Calu3 (cell line): ENCODE measurements at regions not wholly inside any gene's neighbourhood (a gene's known extent, or its start where the extent isn't known, plus 50 kb on each side); places are given as distances from the start of the nearest gene placed in this dataset.
"Not testable (repeated sequence)": the region's sequence is repeated elsewhere in the genome, so short reads cannot be mapped to it uniquely, and the experiment has no call there.

Experiments
- BruUV-seq: library from RNA; stranded (reverse); fragments of 400-500 nt; replicated peaks from 2 replicates; lab custom pipeline; 2021; lab: Mats Ljungman, UMichigan
- CTCF ChIA-PET: fragments of 300-600 bp; sonication (Branson Sonifier 250); formaldehyde crosslinking; loops from one replicate; lab custom pipeline; 2022; ENCODE audit warnings: antibody characterized with exemption; lab: Charles Lee
- DNase-seq: peaks from one replicate; pipeline ENCODE4 v3.0.0; 2022
- H3K27ac Mint-ChIP-seq: one replicate; pipeline ENCODE4 v1.8.0; 2022; ENCODE audit warnings: mixed read lengths; ENCODE audit not compliant: unreplicated experiment
- H3K27me3 Mint-ChIP-seq: one replicate; pipeline ENCODE4 v1.8.0; 2022; ENCODE audit warnings: mixed read lengths; ENCODE audit not compliant: unreplicated experiment
- H3K36me3 Mint-ChIP-seq: one replicate; pipeline ENCODE4 v1.8.0; 2022; ENCODE audit warnings: mild to moderate bottlenecking, moderate library complexity, mixed read lengths; ENCODE audit not compliant: insufficient read depth, unreplicated experiment
- H3K4me1 Mint-ChIP-seq: one replicate; pipeline ENCODE4 v1.8.0; 2022; ENCODE audit warnings: mild to moderate bottlenecking, low read depth, mixed read lengths; ENCODE audit not compliant: unreplicated experiment
- H3K4me3 Mint-ChIP-seq: one replicate; pipeline ENCODE4 v1.8.0; 2022; ENCODE audit warnings: mild to moderate bottlenecking, low read depth, moderate library complexity, mixed read lengths; ENCODE audit not compliant: unreplicated experiment
- H3K9me3 Mint-ChIP-seq: one replicate; pipeline ENCODE4 v1.8.0; 2022; ENCODE audit warnings: low read depth, mixed read lengths; ENCODE audit not compliant: unreplicated experiment
- CTCF ChIP-seq: fragments of 200-600 bp; IDR thresholded peaks from one replicate; pipeline ENCODE4 v1.8.0; 2022; ENCODE audit warnings: antibody characterized with exemption; ENCODE audit not compliant: unreplicated experiment
- intact Hi-C: fragments of 100-400 bp; cut with micrococcal nuclease; formaldehyde crosslinking; loops from one replicate; pipeline ENCODE4 v1.10.0; 2022; ENCODE audit not compliant: unreplicated experiment

DNA sequence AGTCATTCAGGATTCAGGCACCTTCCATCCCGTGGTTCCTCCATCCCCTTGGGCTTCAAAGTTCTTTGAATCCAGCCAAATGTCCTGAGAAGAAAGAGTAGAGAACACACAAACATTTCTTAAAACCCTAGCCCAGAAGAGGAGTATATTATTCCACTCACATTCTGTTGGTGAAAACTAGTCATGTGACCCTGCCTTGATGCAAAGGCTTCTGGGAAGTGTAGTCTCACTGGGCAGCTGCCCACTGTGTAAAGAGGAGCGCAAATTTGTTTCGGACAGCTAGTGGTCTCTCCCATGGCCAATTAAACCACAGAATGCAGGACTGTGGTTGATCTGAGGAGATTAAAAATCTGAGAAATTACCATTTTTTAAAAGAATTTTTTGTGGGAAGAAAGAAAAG is 304.4 kb downstream of the SUCLA2 start:
- peaks cover 2% of the 10 kb centered on the region for H3K9me3 Mint-ChIP-seq
- BruUV-seq: no TSS peak
- intact Hi-C loops: no loop called here
- no peak overlapping the region for H3K27ac Mint-ChIP-seq
- no peaks in the 10 kb centered on the region for H3K27me3 Mint-ChIP-seq
- no peak overlapping the region for H3K4me3 Mint-ChIP-seq
- no peaks in the 10 kb centered on the region for H3K36me3 Mint-ChIP-seq
- no peak for DNase-seq
- CTCF ChIA-PET: no interaction called here
- H3K4me1 Mint-ChIP-seq: no peaks in the 10 kb centered on the region
- no peak for TF ChIP-seq CTCF

- peaks cover 4% of the 10 kb centered on the region for H3K9me3 Mint-ChIP-seq
- no peak overlapping the region for H3K4me3 Mint-ChIP-seq
- H3K36me3 Mint-ChIP-seq: no peaks in the 10 kb centered on the region
- H3K27me3 Mint-ChIP-seq: no peaks in the 10 kb centered on the region
- no peak overlapping the region for H3K27ac Mint-ChIP-seq
- BruUV-seq: no TSS peak
- CTCF ChIA-PET: no interaction called here
- H3K4me1 Mint-ChIP-seq: no peaks in the 10 kb centered on the region
- intact Hi-C loops: no loop called here
- DNase-seq: no peak
- TF ChIP-seq CTCF: no peak
Observed at GRCh38 chr13:47687577-47687976, 313.5 kb downstream of the SUCLA2 start.

GRCh38 chr13:47685156-47685555 is 315.9 kb downstream of the SUCLA2 start:
- DNase-seq, H3K4me1 Mint-ChIP-seq, intact Hi-C loops, H3K36me3 Mint-ChIP-seq, CTCF ChIA-PET, H3K9me3 Mint-ChIP-seq, H3K27ac Mint-ChIP-seq, H3K27me3 Mint-ChIP-seq, H3K4me3 Mint-ChIP-seq, BruUV-seq: not testable (repeated sequence)

DNA sequence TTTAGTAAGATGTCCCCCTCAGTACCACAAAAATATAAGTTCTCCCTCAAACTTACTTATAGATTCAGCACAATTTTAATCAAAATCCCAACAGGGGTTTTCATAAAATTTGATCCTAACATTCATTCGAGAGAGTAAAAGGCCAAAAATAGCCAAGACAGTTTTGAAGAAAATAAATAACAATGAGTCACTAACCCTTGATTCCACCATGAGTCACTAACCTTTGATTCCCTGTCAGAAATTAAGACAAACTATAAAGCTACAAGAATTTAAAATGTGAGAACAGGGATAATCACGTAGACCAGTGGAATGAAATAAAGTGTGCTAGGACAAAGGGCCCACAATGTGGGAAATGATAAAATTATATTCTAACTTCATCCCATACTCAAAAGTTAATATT is 320.3 kb downstream of the SUCLA2 start:
- Mint-ChIP-seq H3K27ac (no peak overlapping the region), H3K4me1 (peaks cover 22% of the 10 kb centered on the region), H3K36me3 (no peaks in the 10 kb centered on the region), H3K27me3 (no peaks in the 10 kb centered on the region), H3K9me3 (no peaks in the 10 kb centered on the region), H3K4me3 (no peak overlapping the region)
- TF ChIP-seq CTCF: no peak
- DNase-seq: no peak
- CTCF ChIA-PET: interaction anchor here (0.6 kb wide), 2 partner anchors 315 to 639 kb away, joined by 3 read pairs; no protein-coding TSS in a partner anchor
- intact Hi-C loops: no loop called here
- BruUV-seq: no TSS peak

DNA sequence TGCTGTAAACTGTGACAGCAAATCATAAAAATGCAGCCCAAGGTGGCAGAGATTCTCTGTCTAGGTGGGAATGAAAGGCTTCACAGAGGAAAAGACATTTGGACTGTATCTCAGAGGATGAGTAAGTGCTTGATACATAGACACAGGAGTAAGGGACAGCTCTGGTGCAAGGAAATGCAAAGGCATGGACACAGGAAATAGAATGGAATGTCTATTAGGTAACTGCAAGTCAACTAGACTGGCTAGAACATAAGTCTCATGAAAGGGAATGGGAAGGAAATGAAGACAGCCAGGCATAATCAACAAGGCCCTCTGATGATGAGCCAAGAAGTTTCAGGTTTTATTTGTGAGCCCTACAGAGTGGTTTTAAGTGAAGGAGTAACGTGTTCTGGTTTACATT is 321.7 kb downstream of the SUCLA2 start:
- CTCF ChIA-PET: no interaction called here
- H3K36me3 Mint-ChIP-seq: no peaks in the 10 kb centered on the region
- no peak for DNase-seq
- intact Hi-C loops: no loop called here
- no peaks in the 10 kb centered on the region for H3K9me3 Mint-ChIP-seq
- peaks cover 22% of the 10 kb centered on the region for H3K4me1 Mint-ChIP-seq
- H3K4me3 Mint-ChIP-seq: no peak overlapping the region
- BruUV-seq: no TSS peak
- H3K27ac Mint-ChIP-seq: peak overlapping the region; percentile 26
- no peaks in the 10 kb centered on the region for H3K27me3 Mint-ChIP-seq
- no peak for TF ChIP-seq CTCF
